Gastroesophageal sphincter (tissue), 3 donors: ENCODE measurements at regions not wholly inside any gene's neighbourhood (a gene's known extent, or its start where the extent isn't known, plus 50 kb on each side); places are given as distances from the start of the nearest gene placed in this dataset.

Experiments used
- EP300 ChIP-seq: sonication (generic); formaldehyde crosslinking; IDR thresholded peaks from one replicate; pipeline ENCODE4 v1.6.1; 2017; ENCODE audit warnings: antibody characterized with exemption, mild to moderate bottlenecking
- TF ChIP-seq, protein P1 (sequence below), 4 experiments: fragments of 200-600 bp in 2 of 4; fragments of 450-650 bp in 2 of 4; sonication (generic) in 1 of 4; IDR thresholded peaks; one replicate each; pipeline ENCODE4 v1.5.1; 2017 to 2019; ENCODE audit warnings: antibody characterized with exemption in 4 of 4, mild to moderate bottlenecking in 2 of 4, moderate library complexity in 2 of 4

DNA sequence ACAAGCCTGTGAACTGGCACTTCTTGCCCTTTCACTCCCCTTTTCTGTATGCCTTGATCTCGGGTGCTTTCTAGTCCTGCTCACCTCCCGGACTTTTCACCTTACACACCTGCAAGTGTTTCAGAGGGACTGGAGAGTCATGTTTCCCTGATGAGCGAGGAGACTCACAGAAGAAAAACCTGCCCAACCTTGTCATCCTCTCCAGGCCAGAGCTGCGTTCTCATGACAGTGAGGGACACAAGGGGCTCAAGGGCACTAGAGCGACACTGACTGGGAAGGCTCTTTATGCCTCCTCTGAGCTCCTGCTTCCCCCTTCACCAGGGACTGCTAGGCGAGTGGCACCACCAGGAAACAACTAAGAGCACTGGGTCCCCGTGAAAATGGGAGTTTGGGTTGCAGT lies 376.9 kb upstream of the RPS23 start:
- TF ChIP-seq, protein P1, sequence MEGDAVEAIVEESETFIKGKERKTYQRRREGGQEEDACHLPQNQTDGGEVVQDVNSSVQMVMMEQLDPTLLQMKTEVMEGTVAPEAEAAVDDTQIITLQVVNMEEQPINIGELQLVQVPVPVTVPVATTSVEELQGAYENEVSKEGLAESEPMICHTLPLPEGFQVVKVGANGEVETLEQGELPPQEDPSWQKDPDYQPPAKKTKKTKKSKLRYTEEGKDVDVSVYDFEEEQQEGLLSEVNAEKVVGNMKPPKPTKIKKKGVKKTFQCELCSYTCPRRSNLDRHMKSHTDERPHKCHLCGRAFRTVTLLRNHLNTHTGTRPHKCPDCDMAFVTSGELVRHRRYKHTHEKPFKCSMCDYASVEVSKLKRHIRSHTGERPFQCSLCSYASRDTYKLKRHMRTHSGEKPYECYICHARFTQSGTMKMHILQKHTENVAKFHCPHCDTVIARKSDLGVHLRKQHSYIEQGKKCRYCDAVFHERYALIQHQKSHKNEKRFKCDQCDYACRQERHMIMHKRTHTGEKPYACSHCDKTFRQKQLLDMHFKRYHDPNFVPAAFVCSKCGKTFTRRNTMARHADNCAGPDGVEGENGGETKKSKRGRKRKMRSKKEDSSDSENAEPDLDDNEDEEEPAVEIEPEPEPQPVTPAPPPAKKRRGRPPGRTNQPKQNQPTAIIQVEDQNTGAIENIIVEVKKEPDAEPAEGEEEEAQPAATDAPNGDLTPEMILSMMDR (IDR thresholded peaks at IDR 0.05) = no peak
- TF ChIP-seq EP300 = no peak
